ELR (cell line): ENCODE measurements at regions not wholly inside any gene's neighbourhood (a gene's known extent, or its start where the extent isn't known, plus 50 kb on each side); places are given as distances from the start of the nearest gene placed in this dataset.

Source experiments
- DNase-seq: peaks from one replicate; pipeline ENCODE4 v3.0.0-alpha.2; 2015; ENCODE audit warnings: low read depth

DNA sequence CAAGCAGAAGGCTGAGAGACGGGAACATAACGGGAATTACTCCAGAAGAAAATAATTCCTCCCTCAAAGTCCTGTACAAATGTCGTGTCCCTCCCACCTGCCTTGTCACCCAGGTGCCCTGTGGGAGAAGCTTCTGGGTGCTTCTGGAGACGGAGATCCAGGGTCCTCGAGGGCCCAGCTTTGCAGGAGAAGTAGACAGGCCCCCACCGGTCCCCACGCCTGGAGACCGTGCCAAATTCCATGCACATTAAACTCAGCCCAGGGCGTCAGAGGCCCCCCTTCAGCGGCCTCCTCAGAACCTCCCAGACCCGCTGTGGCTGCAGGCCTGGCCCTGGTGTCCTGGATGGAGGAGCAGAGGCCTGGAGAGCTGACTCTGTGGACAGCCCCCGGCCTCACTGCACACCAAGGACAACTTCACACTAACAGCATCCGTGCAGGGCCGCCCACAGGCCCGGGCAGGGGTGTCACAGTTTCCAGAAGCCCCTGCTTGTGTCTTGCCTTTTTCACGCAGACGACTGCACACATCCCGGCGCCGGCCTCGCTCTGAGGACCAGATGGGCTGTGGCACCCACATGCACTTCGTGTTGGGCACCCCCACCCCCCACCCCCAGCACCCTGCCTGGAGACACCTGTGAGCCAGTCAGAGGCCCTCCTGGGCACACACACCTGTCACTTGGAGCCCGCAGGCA is 734.3 kb downstream of the BRD1 start:
- no peak for DNase-seq

DNA sequence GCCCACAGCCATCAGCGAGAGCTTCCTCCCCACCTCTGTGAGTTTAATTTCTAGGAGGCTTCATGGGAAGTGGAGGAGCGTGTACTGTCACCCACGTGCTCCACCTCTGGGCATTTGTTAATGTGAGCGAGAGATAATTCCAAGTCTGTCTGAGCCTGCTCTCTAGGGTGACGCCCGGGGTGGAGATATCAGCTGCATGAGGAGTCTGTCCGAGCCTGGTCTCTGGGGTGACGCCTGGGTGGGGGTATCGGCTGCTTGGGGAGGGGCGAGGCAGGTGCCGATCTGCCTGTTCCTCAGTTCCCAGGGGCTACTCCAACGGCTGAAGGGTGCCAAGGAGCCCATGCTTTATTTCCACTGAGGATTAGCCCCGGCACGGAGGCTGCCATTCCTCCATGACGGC is 735.0 kb downstream of the BRD1 start:
- DNase-seq: no peak

DNA sequence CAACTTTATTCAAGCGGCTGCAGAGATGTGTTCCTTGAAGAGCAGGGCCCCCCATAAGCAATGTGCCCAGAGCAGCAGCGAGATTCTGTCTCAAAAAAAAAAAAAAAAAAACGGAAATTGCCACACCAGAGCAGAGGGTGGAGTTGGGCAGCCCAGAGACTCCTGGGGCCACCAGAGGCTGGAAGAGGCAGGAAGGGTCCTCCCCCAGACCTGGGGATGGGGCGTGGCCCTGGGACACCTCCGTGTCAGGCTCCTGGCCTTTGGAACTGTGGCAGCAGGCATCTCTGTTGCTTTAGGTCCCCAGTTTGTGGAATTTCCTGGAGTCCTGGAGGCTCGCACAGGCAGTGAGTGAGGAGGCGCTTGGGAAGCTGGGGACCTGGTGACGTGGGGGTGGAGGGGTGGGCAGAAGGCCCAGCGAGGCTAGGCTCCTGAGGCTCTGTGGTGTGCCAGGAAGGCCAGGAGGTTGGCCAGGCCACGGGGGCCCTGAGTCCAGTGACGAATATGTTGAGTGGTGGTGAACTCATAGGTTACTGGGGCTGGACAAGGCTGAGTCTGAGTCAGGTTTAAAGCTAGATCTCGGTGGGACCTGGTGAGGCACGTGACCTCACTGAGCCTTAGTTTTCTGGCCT is 735.6 kb downstream of the BRD1 start:
- DNase-seq: no peak

DNA sequence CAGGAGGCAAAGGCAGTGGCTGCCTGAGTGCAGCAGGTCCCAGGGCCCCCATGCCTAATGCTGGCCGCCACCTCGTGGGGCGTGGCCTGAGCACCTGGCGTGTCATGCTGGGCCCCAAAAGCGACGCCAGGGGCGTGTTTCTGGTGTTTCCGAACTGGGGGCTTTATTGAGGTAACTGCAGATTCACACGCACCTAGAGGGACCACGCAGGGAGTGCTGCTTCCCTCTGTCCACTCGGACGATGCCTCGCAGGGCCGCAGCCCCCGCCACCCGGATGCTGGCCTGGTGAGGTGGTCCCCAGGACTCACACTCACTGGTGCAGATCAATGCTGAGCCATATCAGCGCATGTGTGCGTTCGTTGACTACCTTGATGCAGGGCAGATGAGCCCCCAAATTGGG is 736.2 kb downstream of the BRD1 start:
- no peak for DNase-seq

DNA sequence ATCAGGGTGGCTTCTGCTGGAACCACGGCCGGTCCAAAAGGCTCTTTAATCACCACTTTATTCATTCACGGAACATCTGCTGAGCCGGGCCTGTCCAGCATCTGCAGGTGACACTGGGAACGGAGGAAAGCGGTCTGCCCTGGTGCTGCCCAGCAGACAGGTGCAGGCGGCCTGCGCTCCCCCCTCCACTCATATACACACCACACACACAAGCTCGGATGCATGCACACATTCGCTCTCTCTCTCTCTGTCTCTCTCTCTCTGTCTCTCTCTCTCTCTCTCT is 736.9 kb downstream of the BRD1 start:
- DNase-seq: no peak

DNA sequence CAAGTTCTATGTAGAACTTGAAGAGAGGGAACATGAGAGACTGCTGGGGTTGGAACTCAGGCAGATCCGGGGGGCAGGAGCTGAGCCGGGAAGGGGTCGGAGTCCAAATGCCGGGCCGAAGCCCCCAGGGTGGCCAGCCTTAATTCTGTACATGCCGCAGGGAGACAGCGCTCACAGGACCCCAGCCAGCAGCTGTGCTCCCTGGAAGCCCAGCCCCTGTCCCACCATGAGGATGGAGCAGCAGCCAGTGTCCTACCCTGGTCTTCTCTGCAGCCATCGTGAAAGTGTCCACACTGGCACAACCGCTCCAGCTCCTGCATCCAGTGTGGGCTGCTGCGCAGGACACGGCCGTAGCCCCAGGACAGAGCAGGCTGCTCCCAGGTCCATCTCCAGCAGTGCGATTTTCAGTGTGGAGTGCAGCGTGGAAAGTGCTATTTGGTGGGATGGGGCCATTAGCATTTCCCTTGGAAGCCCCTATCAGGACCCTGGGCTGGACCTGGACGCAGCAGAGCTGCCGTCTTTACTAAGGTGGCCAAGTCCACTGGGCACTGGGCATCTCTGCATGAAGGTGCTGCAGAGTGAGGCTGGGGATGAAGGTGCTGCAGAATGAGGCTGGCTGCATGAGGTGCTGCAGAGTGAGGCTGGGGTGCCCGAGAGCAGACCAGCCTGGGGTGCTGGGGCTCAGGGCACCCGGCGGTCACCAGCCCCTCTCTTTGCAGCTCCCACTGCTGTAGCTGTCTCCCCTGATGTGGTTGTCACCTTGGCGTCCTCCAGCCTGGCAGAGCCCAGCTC is 737.4 kb downstream of the BRD1 start:
- no peak for DNase-seq

DNA sequence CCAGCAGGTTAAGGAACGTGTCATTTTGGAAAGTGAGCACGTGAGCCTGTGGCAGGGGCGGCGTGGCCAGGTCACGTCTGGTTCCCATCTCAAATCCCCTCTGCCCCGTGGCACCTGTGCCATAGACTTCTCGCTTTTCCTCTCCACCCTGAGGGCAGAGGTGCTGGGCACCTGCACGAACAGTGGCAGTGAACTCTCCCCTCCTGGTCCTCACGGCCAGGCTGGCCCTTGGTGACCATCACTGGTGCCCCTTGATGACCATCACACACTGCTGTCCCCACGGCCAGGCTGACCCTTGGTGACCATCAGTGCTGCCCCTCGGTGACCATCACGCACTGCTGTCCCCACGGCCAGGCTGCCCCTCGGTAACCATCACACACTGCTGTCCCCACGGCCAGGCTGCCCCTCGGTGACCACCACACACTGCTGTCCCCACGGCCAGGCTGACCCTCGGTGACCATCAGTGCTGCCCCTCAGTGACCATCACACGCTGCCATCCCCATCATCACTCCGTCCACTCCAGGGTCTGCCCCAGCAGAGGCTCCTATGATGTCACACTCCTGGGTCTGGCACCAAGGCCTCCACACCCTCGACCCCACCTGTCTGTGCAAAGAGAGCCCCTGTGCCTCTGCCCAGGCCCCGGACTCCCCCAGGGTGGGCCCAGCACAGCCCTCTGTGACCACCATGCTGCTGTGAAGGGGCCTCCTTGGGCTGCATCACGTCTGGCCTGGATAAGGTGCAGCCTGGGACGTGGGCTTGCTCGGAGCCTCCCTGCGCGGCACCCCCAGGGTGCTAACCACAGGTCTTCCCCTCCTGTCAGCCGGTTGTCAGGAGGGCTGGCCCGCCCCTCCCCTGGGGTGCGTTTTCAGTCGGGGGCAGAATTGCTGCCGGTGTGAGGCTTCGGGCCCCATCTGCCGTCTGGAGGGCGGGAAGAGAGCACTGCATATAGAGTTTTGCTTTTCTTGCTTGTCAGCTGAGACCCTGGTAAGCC is 738.6 kb downstream of the BRD1 start:
- no peak for DNase-seq

DNA sequence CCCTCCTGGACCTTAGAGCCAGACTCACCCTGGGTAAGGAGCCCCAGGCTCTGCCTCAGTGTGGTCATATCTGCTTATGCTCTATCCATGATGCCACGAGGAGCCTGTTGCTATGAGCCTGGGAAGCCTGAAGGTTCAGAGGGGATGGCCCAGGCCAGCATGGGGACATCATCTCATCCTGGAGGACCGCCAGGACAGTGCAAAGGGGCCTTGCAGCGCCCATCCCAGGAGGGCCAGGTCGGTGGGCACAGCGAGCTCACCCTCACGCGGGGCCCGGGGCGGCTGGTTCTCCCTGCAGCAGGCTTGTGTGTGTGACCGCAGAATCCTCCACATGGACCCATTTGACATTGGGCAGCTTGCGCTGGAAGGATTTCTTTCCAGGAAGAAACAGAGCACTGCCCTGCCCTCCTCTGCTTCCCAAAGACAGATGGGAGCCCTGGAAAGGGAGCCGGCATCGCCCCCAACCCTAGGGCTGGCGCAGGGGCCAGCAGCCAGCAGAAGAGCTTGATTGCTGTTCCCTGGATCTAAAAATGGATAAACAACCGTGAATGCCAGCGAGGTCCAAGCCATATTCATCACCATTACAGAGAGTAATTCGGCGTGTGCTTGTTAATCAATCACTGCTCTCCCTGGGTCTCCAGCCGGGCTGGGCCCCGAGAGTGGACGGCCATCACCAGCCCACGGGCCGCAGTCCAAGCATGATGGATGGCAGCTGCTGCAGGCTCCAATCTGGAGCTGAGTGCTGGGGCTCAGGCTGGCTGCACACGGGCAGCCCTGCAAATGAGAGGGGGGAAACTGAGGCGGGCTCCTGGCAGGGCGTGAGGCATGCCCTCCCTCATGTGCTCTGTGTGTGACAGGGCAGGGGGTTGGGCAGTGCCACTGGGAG is 739.7 kb downstream of the BRD1 start:
- no peak for DNase-seq

DNA sequence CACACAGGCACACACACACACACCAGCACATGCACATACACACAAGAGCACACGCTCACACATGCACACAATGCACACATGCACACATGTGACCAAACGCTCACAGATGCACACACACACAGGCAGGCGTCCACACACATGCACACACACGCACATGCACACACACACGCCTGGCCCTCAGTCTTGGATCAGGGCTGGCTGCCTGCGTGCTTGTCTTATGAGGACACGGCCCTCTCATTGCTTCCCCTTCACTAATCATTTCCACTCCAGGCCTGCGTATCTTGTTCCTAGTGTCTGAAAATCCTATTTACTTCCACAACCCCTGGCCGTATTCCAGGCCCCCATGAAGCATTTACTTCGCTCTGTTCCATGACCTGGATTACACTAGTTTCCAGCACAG is 740.5 kb downstream of the BRD1 start:
- no peak for DNase-seq

DNA sequence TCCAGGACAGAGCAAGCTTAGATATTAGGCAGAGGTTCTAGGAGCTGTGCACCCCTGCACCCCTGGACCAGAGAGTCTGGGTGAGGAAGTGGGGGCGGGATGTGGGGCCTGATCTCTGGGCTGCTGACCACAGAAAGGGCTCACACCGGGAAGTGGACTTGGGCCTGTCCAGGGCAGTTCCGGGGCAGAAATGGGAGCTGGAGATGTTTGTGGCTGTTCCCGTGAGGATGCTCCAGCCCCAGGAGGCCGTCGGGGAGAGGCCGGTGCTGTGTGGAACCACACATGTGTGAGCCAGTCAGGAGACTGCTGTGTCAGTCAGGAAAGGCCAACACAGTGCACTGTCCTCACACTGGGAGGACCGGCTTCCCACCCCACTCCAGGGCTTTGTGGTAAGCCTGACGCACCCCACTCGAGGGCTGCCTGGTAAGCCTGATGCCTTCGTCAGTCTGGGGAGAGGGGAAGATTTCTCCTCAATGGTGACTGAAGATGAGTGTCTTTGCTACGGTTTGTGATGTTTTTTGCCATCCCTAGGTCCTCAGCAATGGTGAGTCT is 741.0 kb downstream of the BRD1 start:
- no peak for DNase-seq

DNA sequence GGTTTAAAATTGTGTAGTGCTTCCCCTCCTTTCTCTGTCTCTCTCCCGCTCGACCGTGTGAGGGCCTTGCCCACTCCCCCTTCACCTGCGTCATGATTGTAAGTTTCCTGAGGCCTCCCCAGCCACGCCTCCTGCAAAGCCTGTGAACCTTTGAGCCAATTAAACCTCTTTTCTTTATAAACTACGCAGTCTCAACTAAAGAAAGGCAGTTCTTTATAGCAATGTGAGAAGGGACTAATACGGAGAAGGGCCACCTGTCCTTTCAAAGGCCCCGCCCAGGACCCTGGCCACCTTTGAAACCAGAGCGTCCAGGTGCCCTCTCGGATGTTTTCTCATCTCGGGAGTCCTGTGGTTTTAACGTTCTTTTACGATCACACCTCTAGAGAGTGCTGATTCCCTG is 741.5 kb downstream of the BRD1 start:
- DNase-seq: no peak

DNA sequence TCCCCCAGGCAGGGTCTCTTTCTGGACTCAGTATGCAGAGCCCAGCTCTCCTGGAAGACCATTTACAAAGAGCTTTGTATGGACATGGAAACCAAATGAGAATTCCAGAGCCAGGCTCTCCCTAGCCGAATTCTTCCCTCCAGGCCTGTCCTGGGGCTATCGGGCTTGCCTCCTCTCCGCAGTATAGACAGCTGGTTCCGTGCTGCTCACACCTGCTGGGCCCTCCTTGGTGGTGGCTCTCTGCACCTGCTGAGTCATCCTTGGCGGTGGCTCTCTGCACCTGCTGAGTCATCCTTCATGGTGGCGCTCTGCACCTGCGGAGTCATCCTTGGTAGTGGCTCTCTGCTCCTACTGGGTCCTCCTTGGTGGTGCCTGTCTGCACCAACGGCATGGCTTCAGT is 743.5 kb downstream of the BRD1 start:
- no peak for DNase-seq

DNA sequence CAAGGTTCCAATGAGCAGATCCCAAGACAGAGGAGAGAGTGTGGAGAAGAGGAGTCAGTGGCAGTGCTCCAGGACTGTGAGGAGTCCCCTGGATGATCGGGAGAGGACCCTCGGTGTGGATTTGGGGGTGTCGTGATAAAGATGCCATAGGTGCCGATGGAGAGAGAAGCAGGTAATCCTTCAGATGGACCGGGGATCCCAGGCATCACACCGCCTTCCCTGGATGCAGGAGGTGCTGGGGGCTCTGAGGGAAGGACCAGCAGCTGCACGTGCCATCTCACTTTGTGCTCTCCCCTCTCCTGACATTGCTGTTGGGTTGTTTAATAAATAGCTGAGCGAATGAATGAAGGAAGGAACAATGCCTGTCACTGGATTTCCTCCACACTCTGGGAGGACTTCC is 744.1 kb downstream of the BRD1 start:
- DNase-seq: no peak

DNA sequence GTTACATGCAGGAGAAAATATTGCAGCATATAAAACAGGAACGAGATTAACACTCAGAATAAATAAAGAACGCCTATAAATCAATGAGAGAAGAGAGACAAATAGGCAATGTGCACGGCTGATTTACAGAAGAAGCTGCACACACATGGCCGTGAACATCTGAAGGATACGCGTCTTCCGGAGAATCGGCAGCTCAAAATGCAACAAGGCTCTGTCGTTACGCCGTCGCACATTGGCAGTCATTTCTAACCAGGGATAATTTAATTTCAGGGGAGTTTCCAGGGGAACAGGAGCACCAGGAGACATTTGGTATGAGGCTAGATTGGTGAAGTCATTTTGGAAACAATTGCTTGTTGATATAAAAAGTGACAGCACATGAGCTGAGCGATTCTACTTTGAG is 745.2 kb downstream of the BRD1 start:
- DNase-seq: no peak

DNA sequence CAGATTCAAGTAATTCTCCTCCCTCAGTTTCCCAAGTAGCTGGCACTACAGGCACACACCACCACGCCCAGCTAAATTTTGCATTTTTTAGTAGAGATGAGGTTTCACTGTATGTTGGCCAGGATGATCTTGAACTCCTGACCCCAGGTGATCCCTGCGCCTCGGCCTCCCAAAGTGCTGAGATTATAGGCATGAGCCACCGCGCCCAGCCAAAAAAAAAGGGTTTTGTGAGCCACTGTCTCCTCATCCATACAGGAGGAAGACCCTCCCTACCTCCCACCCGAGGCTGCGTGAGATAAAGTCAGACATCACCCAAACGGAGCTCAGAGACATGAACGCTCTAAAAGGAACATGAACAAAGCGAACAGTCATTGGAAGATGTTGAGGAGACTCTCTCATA is 745.7 kb downstream of the BRD1 start:
- DNase-seq: no peak

DNA sequence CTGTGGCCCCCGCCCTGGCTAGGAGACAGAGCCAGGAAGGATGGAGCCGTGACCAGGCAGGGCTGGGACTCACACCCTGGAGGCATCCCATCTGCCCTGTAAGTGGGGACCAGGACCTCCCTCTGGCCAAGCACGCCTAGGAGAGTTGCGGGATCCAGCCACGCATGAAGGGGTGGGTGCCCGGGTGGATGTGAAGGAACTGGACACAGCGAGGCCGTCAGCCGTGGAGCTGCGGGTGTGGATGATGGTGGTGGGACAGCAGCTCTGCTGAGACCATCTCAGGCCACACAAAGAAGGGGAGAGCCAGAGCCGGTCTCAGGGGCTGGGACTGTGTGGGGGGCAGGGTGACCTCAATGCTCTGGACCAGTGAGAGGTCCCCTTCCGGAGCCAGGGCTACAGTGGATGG is 746.4 kb downstream of the BRD1 start:
- no peak for DNase-seq

DNA sequence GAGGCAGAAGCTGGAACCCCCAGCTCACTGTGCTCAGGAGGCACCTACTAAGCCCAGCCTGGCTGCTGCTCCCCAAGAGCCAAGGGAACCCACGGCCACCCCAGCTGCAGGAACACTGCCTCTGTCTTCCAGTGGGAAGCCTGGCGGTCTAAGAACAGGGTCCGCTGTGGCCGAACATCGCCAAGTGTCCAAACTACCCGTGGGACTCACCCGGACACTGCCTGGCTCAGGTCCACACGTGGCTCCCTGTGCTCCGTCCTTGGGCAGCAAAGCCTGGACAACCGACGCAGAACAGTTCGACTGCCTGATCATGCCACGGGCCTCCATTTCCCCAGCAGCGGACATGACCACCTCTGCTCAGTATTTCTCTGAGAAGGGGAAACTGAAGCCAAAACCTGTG is 747.0 kb downstream of the BRD1 start:
- no peak for DNase-seq

DNA sequence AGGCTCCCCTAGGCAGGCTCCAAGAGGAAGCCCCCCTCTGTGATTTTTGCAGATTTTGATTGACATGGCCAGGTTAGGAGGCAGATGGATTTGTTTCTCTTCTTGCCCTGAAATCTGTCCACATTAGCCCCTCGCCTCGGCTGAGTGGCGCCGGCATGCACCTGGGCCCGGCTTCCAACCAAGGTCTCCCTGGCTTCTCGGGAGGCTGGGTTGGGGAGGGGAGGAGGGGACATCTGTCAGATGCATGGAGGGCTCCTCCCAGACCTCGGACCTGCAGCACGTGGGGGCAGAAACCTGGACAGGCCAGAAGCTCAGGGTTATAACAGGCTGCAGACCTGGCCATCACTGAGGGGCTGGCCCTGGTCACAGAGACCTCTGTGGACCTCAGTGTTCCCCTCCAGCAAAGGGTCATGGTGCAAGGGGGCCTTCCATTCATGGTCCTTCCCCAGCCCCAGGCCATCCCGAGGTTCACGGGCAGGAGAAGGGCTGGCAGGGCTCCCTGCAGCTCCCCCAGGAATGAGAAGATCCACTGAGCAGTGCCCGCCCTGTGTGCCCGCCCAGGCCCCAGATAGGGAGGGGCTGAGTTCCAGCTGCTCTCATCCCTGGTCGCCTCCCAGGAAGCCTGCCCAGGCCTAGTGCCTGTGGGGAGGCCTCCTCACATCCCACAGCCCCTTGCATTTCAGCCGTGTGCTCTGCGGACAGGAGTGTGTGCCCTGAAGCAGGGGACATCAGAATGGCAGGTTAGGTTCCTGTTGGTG is 747.8 kb downstream of the BRD1 start:
- DNase-seq: no peak

DNA sequence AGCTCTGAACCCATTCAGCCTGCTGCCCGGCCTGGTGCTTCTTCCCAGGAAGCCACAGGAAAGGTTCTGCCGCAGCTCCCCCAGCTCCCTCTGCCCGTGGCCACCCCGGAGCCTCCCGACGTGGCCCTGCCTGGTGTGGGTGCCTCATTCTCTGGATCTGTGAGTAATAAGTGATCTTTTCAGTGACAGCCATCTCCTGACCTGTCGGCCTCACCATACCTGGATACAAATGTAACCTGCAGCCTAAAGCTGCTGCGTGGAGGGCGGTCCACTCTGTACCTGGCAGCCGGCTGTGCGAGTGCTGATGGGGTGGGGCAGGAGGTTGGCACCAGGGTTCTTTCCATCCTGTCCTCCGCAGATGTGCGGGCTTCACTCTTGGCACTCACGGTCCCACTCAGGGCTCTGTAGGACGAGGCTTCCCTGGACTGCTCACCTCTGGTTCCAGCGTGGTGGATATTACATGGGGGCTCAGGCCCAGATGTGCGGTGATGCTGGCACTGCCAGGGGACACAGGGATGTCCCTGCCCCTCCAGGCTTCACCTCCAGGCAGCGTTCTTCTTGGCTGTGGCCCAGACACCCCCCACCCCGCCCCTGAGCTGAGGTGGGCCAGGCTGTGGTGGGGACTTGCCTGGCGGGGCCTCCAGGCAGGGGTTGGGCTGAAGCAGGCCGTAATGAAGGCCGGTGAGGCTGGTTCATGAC is 748.5 kb downstream of the BRD1 start:
- no peak for DNase-seq
